ENCODE measurements at regions not wholly inside any gene's neighbourhood (a gene's known extent, or its start where the extent isn't known, plus 50 kb on each side); places are given as distances from the start of the nearest gene placed in this dataset.

- DNase-seq (ENCODE audit: low read depth) = peak; percentile 25
- no peak for TF ChIP-seq CTCF (conservative IDR thresholded peaks at IDR 0.05; ENCODE audit: control insufficient read depth, insufficient read depth, low read depth, low read length)
- no peak overlapping the region for H3K4me3 ChIP-seq (ENCODE audit: control insufficient read depth, low read depth, low read length)
Observed at GRCh38 chr1:222096883-222097282, 355.0 kb upstream of the DUSP10 start.

GRCh38 chr1:222096476-222096772, 354.5 kb upstream of the DUSP10 start:
- TF ChIP-seq CTCF (conservative IDR thresholded peaks at IDR 0.05; ENCODE audit: control insufficient read depth, insufficient read depth, low read depth, low read length) = no peak

GRCh38 chr1:222095606-222096475, 354.0 kb upstream of the DUSP10 start:
- TF ChIP-seq CTCF (conservative IDR thresholded peaks at IDR 0.05; ENCODE audit: control insufficient read depth, insufficient read depth, low read depth, low read length) = peak; percentile 85
- H3K4me3 ChIP-seq (ENCODE audit: control insufficient read depth, low read depth, low read length) = no peak overlapping the region
- peak; percentile 21 for DNase-seq (ENCODE audit: low read depth)

More at GRCh38 chr1:222096476-222096772, 354.5 kb upstream of the DUSP10 start:
- no peak for DNase-seq (ENCODE audit: low read depth)
- H3K4me3 ChIP-seq (ENCODE audit: control insufficient read depth, low read depth, low read length) = no peak overlapping the region

- no peak overlapping the region for H3K4me3 ChIP-seq (ENCODE audit: control insufficient read depth, low read depth, low read length)
- TF ChIP-seq CTCF (conservative IDR thresholded peaks at IDR 0.05; ENCODE audit: control insufficient read depth, insufficient read depth, low read depth, low read length) = no peak
- no peak for DNase-seq (ENCODE audit: low read depth)
Observed at GRCh38 chr1:222093518-222093917, 351.6 kb upstream of the DUSP10 start.

GRCh38 chr1:222090103-222090502, 348.2 kb upstream of the DUSP10 start:
- DNase-seq (ENCODE audit: low read depth) = peak; percentile 33
- TF ChIP-seq CTCF (conservative IDR thresholded peaks at IDR 0.05; ENCODE audit: control insufficient read depth, insufficient read depth, low read depth, low read length) = no peak
- no peak overlapping the region for H3K4me3 ChIP-seq (ENCODE audit: control insufficient read depth, low read depth, low read length)

- TF ChIP-seq CTCF (conservative IDR thresholded peaks at IDR 0.05; ENCODE audit: control insufficient read depth, insufficient read depth, low read depth, low read length) = no peak
- DNase-seq (ENCODE audit: low read depth) = no peak
- H3K4me3 ChIP-seq (ENCODE audit: control insufficient read depth, low read depth, low read length) = no peak overlapping the region
Observed at GRCh38 chr1:222087221-222087920, 345.5 kb upstream of the DUSP10 start.

Measured in fibroblast of mammary gland (primary cell).